T-helper 2 cell treated with Interferon-gamma antibody and Interleukin-4, amounts not matched to agents 5 μg/mL and 100 μg/mL, for 36 hours (primary cell): ENCODE measurements at regions not wholly inside any gene's neighbourhood (a gene's known extent, or its start where the extent isn't known, plus 50 kb on each side); places are given as distances from the start of the nearest gene placed in this dataset.

ENCODE experiments used
- DNase-seq: peaks from one replicate; pipeline ENCODE4 v3.0.0; 2021; ENCODE audit warnings: low spot score
- H3K27ac Mint-ChIP-seq: one replicate; pipeline ENCODE4 v1.8.0; 2021; ENCODE audit warnings: mild to moderate bottlenecking, mixed read lengths
- H3K27me3 Mint-ChIP-seq: one replicate; pipeline ENCODE4 v1.8.0; 2021; ENCODE audit warnings: low read depth, mixed read lengths
- H3K36me3 Mint-ChIP-seq: one replicate; pipeline ENCODE4 v1.8.0; 2021; ENCODE audit warnings: low read depth, mixed read lengths
- H3K4me1 Mint-ChIP-seq: one replicate; pipeline ENCODE4 v1.8.0; 2021; ENCODE audit warnings: low read depth, mixed read lengths
- H3K4me3 Mint-ChIP-seq: one replicate; pipeline ENCODE4 v1.8.0; 2022; ENCODE audit warnings: mild to moderate bottlenecking, moderate library complexity, mixed read lengths
- H3K9me3 Mint-ChIP-seq: one replicate; pipeline ENCODE4 v1.8.0; 2021; ENCODE audit warnings: mixed read lengths

GRCh38 chr2:3970791-3971651, 267.6 kb downstream of the DCDC2C start:
- Mint-ChIP-seq H3K4me1 (no peaks in the 10 kb centered on the region), H3K9me3 (peaks cover 4% of the 10 kb centered on the region), H3K36me3 (no peaks in the 10 kb centered on the region), H3K27ac (no peak overlapping the region), H3K4me3 (no peak overlapping the region), H3K27me3 (no peaks in the 10 kb centered on the region)
- no peak for DNase-seq

- DNase-seq: no peak
- no peaks in the 10 kb centered on the region for H3K36me3 Mint-ChIP-seq
- no peak overlapping the region for H3K27ac Mint-ChIP-seq
- no peak overlapping the region for H3K4me3 Mint-ChIP-seq
- H3K9me3 Mint-ChIP-seq: peaks cover 4% of the 10 kb centered on the region
- no peaks in the 10 kb centered on the region for H3K4me1 Mint-ChIP-seq
- no peaks in the 10 kb centered on the region for H3K27me3 Mint-ChIP-seq
These were observed 268.3 kb downstream of the DCDC2C start for GRCh38 chr2:3971652-3972192.

- Mint-ChIP-seq H3K36me3 (no peaks in the 10 kb centered on the region), H3K9me3 (peaks cover 4% of the 10 kb centered on the region), H3K4me1 (no peaks in the 10 kb centered on the region), H3K27me3 (no peaks in the 10 kb centered on the region), H3K4me3 (no peak overlapping the region), H3K27ac (no peak overlapping the region)
- no peak for DNase-seq
These were observed 269.0 kb downstream of the DCDC2C start for GRCh38 chr2:3972377-3972776.

- H3K4me1 Mint-ChIP-seq: no peaks in the 10 kb centered on the region
- H3K36me3 Mint-ChIP-seq: no peaks in the 10 kb centered on the region
- no peak overlapping the region for H3K27ac Mint-ChIP-seq
- DNase-seq: no peak
- H3K9me3 Mint-ChIP-seq: peaks cover 10% of the 10 kb centered on the region
- no peak overlapping the region for H3K4me3 Mint-ChIP-seq
- no peaks in the 10 kb centered on the region for H3K27me3 Mint-ChIP-seq
These were observed 271.4 kb downstream of the DCDC2C start for GRCh38 chr2:3974765-3975164.

DNA sequence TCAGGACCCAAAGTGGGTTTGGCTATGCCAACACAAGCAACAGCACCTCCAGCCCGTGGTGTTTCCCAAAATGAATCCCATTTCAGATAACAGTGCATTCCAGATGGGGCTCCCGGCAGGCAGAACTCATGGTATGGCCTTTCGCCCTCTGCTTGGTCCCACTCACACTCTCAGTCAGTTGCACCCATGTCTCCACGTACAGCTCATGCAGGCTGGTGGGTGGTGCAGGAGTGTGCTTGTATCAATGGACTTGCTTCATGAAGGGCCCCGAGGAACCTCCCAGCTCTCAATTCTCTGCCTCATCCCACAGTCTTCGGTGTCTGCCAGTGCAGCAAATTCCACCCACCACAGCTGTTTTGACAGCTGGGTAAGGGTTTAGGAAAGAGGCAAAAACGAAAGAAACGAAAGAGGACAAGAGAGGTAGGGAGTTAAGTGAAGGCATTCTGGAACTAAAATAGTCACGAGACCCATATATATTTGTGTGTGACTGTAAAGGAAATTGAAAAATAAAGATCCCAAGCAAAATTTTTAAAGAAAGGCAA, 278.1 kb downstream of the DCDC2C start:
- no peaks in the 10 kb centered on the region for H3K36me3 Mint-ChIP-seq
- peaks cover 9% of the 10 kb centered on the region for H3K9me3 Mint-ChIP-seq
- DNase-seq: no peak
- no peak overlapping the region for H3K4me3 Mint-ChIP-seq
- H3K27me3 Mint-ChIP-seq: no peaks in the 10 kb centered on the region
- no peak overlapping the region for H3K27ac Mint-ChIP-seq
- no peaks in the 10 kb centered on the region for H3K4me1 Mint-ChIP-seq

DNA sequence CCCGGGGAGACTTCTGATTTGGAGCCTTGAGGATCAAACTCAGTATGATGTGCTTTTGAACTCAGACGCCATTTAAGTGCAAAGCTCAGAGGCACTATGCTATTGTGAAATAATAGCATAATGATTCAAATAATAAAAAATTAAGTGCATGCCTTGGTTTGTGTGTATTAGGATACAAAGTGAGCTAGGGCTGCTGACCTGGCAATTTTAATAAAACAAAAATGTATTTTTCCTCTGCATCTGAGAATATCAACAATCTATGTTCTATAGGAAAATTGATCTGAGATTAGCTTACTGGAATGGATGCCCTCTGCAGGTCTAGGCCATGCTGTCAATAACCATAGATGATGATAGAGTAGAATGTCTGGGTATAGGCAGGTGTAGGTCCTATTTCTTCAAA, 278.8 kb downstream of the DCDC2C start:
- Mint-ChIP-seq H3K27me3 (no peaks in the 10 kb centered on the region), H3K9me3 (peaks cover 9% of the 10 kb centered on the region), H3K4me3 (no peak overlapping the region), H3K27ac (no peak overlapping the region), H3K4me1 (no peaks in the 10 kb centered on the region), H3K36me3 (no peaks in the 10 kb centered on the region)
- DNase-seq: no peak

- no peaks in the 10 kb centered on the region for H3K36me3 Mint-ChIP-seq
- H3K9me3 Mint-ChIP-seq: peaks cover 3% of the 10 kb centered on the region
- no peak for DNase-seq
- H3K27me3 Mint-ChIP-seq: no peaks in the 10 kb centered on the region
- no peak overlapping the region for H3K4me3 Mint-ChIP-seq
- H3K4me1 Mint-ChIP-seq: no peaks in the 10 kb centered on the region
- no peak overlapping the region for H3K27ac Mint-ChIP-seq
These were observed 282.7 kb downstream of the DCDC2C start for GRCh38 chr2:3986063-3986462.

DNA sequence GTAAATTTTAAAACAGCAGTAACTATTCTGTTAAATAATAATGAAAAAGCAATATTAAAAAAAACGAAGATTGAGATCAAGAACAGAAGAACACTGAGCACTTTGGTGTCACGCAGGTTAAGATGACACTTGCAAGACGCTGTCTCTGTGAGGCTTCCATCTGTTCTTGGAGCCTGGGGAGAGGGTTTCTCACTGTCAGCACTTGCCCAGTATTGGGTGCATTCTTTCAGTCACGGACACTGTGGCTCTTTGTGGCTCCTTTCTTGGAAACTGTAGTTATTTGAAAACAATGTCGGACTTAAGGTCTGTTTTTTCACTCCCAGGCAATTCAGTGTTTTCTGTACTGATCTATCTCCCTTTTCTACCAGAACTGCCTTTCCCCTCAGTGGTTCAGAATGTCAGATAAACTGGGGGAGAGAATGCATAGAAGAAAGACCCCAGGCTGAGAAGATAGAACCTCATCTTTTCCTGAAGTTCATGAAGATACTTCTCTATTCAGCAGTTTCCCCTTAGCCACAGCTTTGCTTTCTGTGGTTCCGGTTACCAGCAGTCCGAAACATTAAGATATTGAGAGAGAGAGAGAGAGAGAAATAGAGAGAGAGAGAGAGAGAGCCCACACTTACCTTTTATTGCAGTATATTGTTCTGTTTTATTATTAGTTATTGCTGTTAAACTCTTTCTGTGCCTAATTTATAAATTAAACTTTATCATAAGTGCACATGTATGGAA, 283.3 kb downstream of the DCDC2C start:
- Mint-ChIP-seq H3K36me3 (no peaks in the 10 kb centered on the region), H3K9me3 (peaks cover 8% of the 10 kb centered on the region), H3K27ac (no peak overlapping the region)

GRCh38 chr2:4002841-4003403, 299.5 kb downstream of the DCDC2C start:
- DNase-seq: no peak
- Mint-ChIP-seq H3K9me3 (peaks cover 10% of the 10 kb centered on the region), H3K36me3 (no peaks in the 10 kb centered on the region), H3K4me1 (no peaks in the 10 kb centered on the region), H3K27me3 (no peaks in the 10 kb centered on the region), H3K4me3 (no peak overlapping the region), H3K27ac (no peak overlapping the region)

More for the DNA sequence above, 283.3 kb downstream of the DCDC2C start:
- Mint-ChIP-seq H3K27me3 (no peaks in the 10 kb centered on the region), H3K4me1 (no peaks in the 10 kb centered on the region), H3K4me3 (no peak overlapping the region)
- no peak for DNase-seq

- H3K27ac Mint-ChIP-seq: no peak overlapping the region
- no peaks in the 10 kb centered on the region for H3K36me3 Mint-ChIP-seq
- no peak for DNase-seq
- H3K4me3 Mint-ChIP-seq: no peak overlapping the region
- H3K9me3 Mint-ChIP-seq: peaks cover 25% of the 10 kb centered on the region
- H3K27me3 Mint-ChIP-seq: no peaks in the 10 kb centered on the region
- H3K4me1 Mint-ChIP-seq: no peaks in the 10 kb centered on the region
These were observed 308.8 kb downstream of the DCDC2C start for GRCh38 chr2:4012197-4012596.

GRCh38 chr2:4018535-4018934, 315.2 kb downstream of the DCDC2C start:
- Mint-ChIP-seq H3K4me1 (no peaks in the 10 kb centered on the region), H3K9me3 (peaks cover 7% of the 10 kb centered on the region), H3K4me3 (no peak overlapping the region), H3K27ac (no peak overlapping the region), H3K36me3 (no peaks in the 10 kb centered on the region), H3K27me3 (no peaks in the 10 kb centered on the region)
- DNase-seq: no peak

DNA sequence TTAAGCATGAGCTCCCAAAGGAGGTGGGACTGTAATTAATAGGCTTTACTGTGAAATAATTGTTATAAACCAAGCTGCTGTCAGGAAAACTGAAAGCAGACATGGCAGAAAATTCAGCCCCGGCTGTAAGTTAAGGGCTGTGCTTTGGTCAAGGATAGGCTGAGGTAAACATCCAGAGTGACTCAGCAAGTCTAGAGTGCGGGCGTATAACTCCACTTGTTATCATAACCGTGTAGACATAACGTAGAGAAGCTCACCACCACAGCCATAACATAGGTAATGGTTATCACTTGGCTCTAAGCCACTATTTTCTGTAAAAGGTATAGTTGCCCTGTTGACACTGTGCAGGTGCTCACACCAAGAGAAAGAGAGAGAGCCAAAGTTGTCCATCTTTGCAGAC, 316.8 kb downstream of the DCDC2C start:
- Mint-ChIP-seq H3K4me3 (no peak overlapping the region), H3K36me3 (no peaks in the 10 kb centered on the region), H3K9me3 (peaks cover 7% of the 10 kb centered on the region), H3K27me3 (no peaks in the 10 kb centered on the region), H3K27ac (no peak overlapping the region), H3K4me1 (no peaks in the 10 kb centered on the region)
- DNase-seq: no peak

- Mint-ChIP-seq H3K27ac (no peak overlapping the region), H3K4me1 (no peaks in the 10 kb centered on the region), H3K4me3 (no peak overlapping the region), H3K36me3 (no peaks in the 10 kb centered on the region), H3K27me3 (no peaks in the 10 kb centered on the region), H3K9me3 (peaks cover 7% of the 10 kb centered on the region)
- DNase-seq: no peak
These were observed 317.3 kb downstream of the DCDC2C start for GRCh38 chr2:4020649-4021048.

GRCh38 chr2:4024605-4025004, 321.2 kb downstream of the DCDC2C start:
- H3K4me1 Mint-ChIP-seq: no peaks in the 10 kb centered on the region
- no peak for DNase-seq
- H3K27me3 Mint-ChIP-seq: no peaks in the 10 kb centered on the region
- no peak overlapping the region for H3K4me3 Mint-ChIP-seq
- no peaks in the 10 kb centered on the region for H3K9me3 Mint-ChIP-seq
- no peaks in the 10 kb centered on the region for H3K36me3 Mint-ChIP-seq
- H3K27ac Mint-ChIP-seq: no peak overlapping the region
